ENCODE measurements at regions not wholly inside any gene's neighbourhood (a gene's known extent, or its start where the extent isn't known, plus 50 kb on each side); places are given as distances from the start of the nearest gene placed in this dataset.

DNA sequence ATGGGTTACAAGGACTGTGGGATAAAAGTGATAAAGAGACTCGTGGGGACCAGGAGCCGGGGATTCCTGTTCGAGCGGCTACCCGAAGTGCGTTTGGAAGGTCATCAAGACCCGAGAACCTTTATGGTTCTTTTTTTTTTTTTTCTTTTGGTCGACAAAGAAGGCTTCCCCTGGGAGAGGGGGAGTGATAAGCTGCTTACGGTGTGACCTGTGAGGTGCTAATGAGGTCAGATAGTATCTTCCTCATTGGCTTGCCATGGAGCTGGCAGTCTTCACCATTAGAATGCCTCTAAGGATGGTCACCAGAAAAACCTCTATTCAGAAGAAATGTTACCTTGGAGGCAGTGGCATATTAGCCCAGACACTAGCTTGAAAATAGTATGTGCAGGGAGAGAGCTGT is 92.3 kb upstream of the STEAP4 start:
- POLR2A ChIA-PET: no interaction called here
- intact Hi-C loops (cut with micrococcal nuclease) (loop anchor here (5.0 kb wide), 1 partner anchor 177 kb away; the partner anchor contains the start of gene SRI), dilution Hi-C loops (cut with MboI; ENCODE audit: extremely low pct_ligation_motif_present, low sequenced_read_pairs) (no loop called here)
- Histone ChIP-seq H3K4me3 (replicated peaks in 1 of 3; ENCODE audit: insufficient read depth in 1 of 3, low read depth in 1 of 3, low read length in 3 of 3) (no peak overlapping the region), H3K9me3 (replicated peaks; ENCODE audit: control insufficient read depth, insufficient read depth, low read length) (no peaks in the 10 kb centered on the region), H3K27me3 (ENCODE audit: control insufficient read depth in 2 of 2, insufficient read depth in 2 of 2, low read length in 2 of 2) (no peaks in the 10 kb centered on the region), H3K27ac (ENCODE audit: insufficient read depth, low read depth, low read length) (no peak overlapping the region), H3K79me2 (ENCODE audit: control insufficient read depth, insufficient read depth, low read length) (no peaks in the 10 kb centered on the region), H3K36me3 (ENCODE audit: control insufficient read depth in 2 of 2, extremely low read depth in 1 of 2, insufficient read depth in 2 of 2, low read length in 2 of 2) (no peaks in the 10 kb centered on the region), H3K4me2 (ENCODE audit: insufficient read depth, low read length) (no peak overlapping the region), H3K9ac (replicated peaks; ENCODE audit: extremely low read depth, insufficient read depth, low read length) (no peak overlapping the region), H3K4me1 (ENCODE audit: control insufficient read depth, extremely low read depth, insufficient read depth, low read length) (peaks cover 21% of the 10 kb centered on the region), H3K9me1 (replicated peaks; ENCODE audit: control insufficient read depth, extremely low read depth, insufficient read depth, low read length) (no peaks in the 10 kb centered on the region), H4K20me1 (replicated peaks; ENCODE audit: control insufficient read depth, extremely low read depth, insufficient read depth, low read length) (no peaks in the 10 kb centered on the region), H2AFZ (ENCODE audit: low read depth, low read length) (no peak overlapping the region)
- TF ChIP-seq POLR2A (IDR thresholded peaks at IDR 0.05; ENCODE audit: low read depth, low read length) (no peak), JUN (IDR thresholded peaks at IDR 0.05; ENCODE audit: borderline replicate concordance, insufficient read depth, insufficient read length, low read depth) (no peak)
- CTCF ChIA-PET: interaction anchor here (0.9 to 1.2 kb wide), 3 partner anchors 48 to 179 kb away, joined by 4 to 5 read pairs (median 4); no protein-coding TSS in a partner anchor
- FAIRE-seq: no peak
- BruUV-seq (replicated peaks): no TSS peak
- no peak for DNase-seq (ENCODE audit: low read depth, low spot score)

GRCh38 chr7:88398459-88398858 is 91.8 kb upstream of the STEAP4 start:
- intact Hi-C loops (cut with micrococcal nuclease): loop anchor here (5.0 kb wide), 1 partner anchor 176 kb away; the partner anchor contains the start of gene SRI
- CTCF ChIA-PET: interaction anchor here (1.2 kb wide), 1 partner anchor 53 kb away, joined by 4 read pairs; no protein-coding TSS in a partner anchor
- DNase-seq (ENCODE audit: low read depth, low spot score) (no peak), FAIRE-seq (no peak)
- Histone ChIP-seq H3K79me2 (ENCODE audit: control insufficient read depth, insufficient read depth, low read length) (no peaks in the 10 kb centered on the region), H3K36me3 (ENCODE audit: control insufficient read depth in 2 of 2, extremely low read depth in 1 of 2, insufficient read depth in 2 of 2, low read length in 2 of 2) (no peaks in the 10 kb centered on the region), H3K4me2 (ENCODE audit: insufficient read depth, low read length) (no peak overlapping the region), H3K9me3 (replicated peaks; ENCODE audit: control insufficient read depth, insufficient read depth, low read length) (no peaks in the 10 kb centered on the region), H4K20me1 (replicated peaks; ENCODE audit: control insufficient read depth, extremely low read depth, insufficient read depth, low read length) (no peaks in the 10 kb centered on the region), H3K9me1 (replicated peaks; ENCODE audit: control insufficient read depth, extremely low read depth, insufficient read depth, low read length) (no peaks in the 10 kb centered on the region), H3K4me1 (ENCODE audit: control insufficient read depth, extremely low read depth, insufficient read depth, low read length) (peaks cover 21% of the 10 kb centered on the region), H2AFZ (ENCODE audit: low read depth, low read length) (no peak overlapping the region), H3K9ac (replicated peaks; ENCODE audit: extremely low read depth, insufficient read depth, low read length) (no peak overlapping the region), H3K27me3 (ENCODE audit: control insufficient read depth in 2 of 2, insufficient read depth in 2 of 2, low read length in 2 of 2) (no peaks in the 10 kb centered on the region), H3K27ac (ENCODE audit: insufficient read depth, low read depth, low read length) (no peak overlapping the region), H3K4me3 (replicated peaks in 1 of 3; ENCODE audit: insufficient read depth in 1 of 3, low read depth in 1 of 3, low read length in 3 of 3) (no peak overlapping the region)
- no TSS peak for BruUV-seq (replicated peaks)
- TF ChIP-seq, protein P1, sequence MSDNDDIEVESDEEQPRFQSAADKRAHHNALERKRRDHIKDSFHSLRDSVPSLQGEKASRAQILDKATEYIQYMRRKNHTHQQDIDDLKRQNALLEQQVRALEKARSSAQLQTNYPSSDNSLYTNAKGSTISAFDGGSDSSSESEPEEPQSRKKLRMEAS (IDR thresholded peaks at IDR 0.05; ENCODE audit: insufficient read depth, insufficient read length): no peak
- TF ChIP-seq POLR2A (IDR thresholded peaks at IDR 0.05; ENCODE audit: low read depth, low read length) (no peak), JUN (IDR thresholded peaks at IDR 0.05; ENCODE audit: borderline replicate concordance, insufficient read depth, insufficient read length, low read depth) (no peak), EZH2 (IDR thresholded peaks at IDR 0.05; ENCODE audit: borderline replicate concordance, low read depth, low read length, severe bottlenecking) (no peak), FOS (IDR thresholded peaks at IDR 0.05; ENCODE audit: borderline replicate concordance, insufficient read depth, low read length) (no peak), GATA2 (IDR thresholded peaks at IDR 0.05; ENCODE audit: insufficient read depth, insufficient read length, low read depth, low read length) (no peak)
- POLR2A ChIA-PET: no interaction called here
- dilution Hi-C loops (cut with MboI; ENCODE audit: extremely low pct_ligation_motif_present, low sequenced_read_pairs): no loop called here
